Glomerular visceral epithelial cell (primary cell): ENCODE measurements at regions not wholly inside any gene's neighbourhood (a gene's known extent, or its start where the extent isn't known, plus 50 kb on each side); places are given as distances from the start of the nearest gene placed in this dataset.

Experiments
- DNase-seq: peaks from one replicate; pipeline ENCODE4 v3.0.0-alpha.2; 2016; ENCODE audit errors: extremely low spot score

GRCh38 chrX:122739770-122740169, 444.3 kb upstream of the GRIA3 start:
- DNase-seq = no peak

DNA sequence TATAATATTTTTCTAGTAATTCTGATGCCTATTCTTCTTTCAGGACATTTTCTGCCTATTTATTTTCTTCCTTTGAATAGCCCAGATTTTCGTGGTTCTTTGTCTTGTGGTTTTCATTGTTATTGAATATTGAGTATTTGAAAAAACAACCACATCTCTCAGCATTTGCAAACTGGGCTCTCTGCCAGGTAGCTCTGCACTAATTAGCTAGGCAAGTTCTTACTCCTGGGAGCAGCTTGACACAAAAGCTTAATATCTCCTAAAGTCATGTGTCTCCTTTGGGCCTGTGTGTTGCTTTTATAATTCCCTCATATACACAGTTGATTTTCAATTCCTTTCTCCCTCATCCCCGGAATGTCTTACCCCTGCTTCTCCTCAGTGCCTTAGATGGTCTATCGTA, 413.5 kb upstream of the GRIA3 start:
- DNase-seq = no peak

DNA sequence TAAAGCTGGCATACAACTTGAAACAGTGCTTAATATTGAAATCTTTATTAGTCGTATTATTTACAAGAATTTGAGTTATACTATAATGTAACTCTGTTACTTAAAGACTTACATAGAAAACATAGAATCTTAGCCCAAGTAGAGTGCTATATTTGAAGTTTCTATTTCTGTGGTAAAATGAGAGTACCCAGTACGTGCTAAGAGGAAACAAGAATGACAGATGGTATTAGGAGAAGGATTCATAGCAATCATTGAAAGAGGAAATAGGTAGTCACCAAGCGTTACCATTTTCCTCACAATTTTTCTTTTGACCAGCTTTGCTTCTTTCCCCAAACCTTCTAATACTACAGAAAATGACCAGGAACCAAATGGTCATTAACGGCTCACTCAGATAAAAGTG, 412.1 kb upstream of the GRIA3 start:
- no peak for DNase-seq

DNA sequence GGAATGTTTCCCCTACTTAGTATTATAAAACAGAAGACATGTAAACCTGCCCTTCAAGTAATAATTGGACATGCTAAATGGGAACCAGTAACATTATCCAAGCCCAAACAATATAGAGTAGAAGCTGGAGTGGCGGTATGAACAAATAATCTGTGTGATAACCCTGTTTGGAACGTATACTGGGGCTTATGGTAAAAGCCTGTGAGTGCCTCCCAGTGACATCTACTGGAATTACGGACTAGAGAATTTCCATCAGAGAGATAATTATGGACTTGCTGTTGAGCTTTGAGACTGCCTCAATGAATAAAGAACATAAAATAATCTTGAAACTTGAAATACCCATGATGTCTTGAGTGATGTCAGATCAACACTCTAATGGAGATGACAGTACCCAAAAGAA, 406.3 kb upstream of the GRIA3 start:
- no peak for DNase-seq

- no peak for DNase-seq
Observed at GRCh38 chrX:122783918-122784317, 400.2 kb upstream of the GRIA3 start.

DNA sequence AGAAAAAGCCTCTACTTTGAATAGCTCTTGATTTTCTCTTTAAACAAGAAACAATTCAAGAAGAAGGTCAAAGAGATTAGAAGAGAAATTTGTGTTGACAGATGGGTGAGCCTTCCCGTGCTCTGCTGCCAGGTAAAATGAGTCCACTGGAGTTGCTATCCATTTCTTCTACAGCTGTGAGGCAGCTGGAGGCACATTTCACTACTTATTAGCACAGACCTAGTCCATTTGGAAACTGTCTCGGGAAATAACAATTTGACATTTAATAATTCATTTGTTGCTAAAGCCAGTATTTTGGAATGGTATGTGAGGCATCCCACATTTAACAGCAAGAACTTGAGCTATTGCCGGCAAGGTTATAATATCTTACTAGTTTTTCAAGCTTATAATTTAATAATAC, 396.8 kb upstream of the GRIA3 start:
- no peak for DNase-seq

- no peak for DNase-seq
Observed at GRCh38 chrX:122788216-122788615, 395.9 kb upstream of the GRIA3 start.

GRCh38 chrX:122790376-122791095, 393.5 kb upstream of the GRIA3 start:
- no peak for DNase-seq

GRCh38 chrX:122813876-122814275, 370.2 kb upstream of the GRIA3 start:
- DNase-seq = no peak

- no peak for DNase-seq
Observed at GRCh38 chrX:122816288-122816687, 367.8 kb upstream of the GRIA3 start.

DNA sequence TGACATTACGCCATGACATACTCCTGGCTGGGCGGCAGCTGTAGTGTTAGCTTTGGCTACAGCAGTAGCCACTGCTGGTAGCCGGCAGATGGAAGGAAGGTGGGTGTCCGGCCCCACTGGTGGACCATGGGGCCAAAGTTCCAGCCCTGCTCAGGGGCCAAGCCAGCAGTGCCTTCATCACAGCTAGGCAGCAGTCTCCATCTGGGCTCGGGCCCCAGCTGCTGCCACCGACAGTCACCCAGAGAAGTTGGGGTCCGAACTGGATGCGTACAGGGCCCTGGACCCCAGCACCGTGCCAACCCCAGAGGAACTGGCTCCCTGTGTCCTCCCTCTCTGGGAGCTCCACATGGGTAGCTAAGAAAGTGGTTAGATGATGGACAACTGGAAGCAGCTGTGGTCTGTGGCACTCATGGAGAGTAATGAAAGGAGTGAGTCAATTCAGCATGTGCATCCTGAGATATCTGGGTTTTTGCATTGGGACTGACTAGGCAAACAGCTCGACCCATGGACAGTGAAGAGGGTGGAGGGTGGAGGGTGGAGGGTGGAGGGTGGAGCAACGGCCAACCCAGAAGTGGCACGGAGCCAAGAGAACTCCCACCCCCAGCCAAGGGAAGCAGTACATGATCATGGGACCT, 366.6 kb upstream of the GRIA3 start:
- no peak for DNase-seq

- DNase-seq = no peak
Observed at GRCh38 chrX:122818068-122818467, 366.0 kb upstream of the GRIA3 start.

DNA sequence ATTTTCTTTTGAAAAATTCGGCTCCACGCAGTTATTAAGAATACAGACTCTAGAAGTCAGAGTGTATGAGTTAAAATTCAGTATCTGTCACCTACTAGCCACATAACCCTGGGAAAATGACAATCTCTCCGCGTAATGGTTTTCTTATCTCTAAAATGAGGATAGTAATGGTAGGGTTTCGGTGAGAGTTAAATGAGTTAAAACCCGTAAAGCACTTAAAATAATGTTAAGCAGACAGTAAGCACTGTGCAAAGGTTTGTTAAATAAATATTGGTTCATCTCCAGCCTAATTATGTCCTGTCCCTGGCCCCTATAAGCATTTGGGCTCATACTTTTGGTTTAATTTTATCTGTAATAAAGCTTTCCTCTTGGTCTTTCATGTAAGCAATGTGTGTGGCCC, 350.8 kb upstream of the GRIA3 start:
- DNase-seq = no peak

GRCh38 chrX:122835886-122836285, 348.2 kb upstream of the GRIA3 start:
- DNase-seq = no peak

DNA sequence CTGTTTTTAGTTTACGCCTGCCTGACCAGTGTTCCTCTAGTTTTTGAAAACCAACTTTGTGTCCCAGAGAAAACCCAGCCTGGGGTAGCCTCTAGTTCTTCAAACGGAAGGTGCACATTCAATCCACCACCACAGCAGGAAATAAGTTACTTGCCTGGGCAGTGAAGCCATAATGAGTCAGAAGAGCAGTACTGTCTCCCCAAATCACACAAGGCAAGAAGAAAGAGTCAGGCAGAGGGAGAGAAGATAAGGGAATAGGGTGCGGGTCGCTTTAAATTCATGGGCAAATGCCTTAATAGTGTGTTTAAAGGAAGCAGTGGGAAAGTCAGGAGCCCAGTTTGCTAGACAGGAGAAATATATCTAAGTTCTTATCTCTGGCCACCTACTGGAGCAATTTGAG, 333.8 kb upstream of the GRIA3 start:
- no peak for DNase-seq

GRCh38 chrX:122856205-122856604, 327.9 kb upstream of the GRIA3 start:
- DNase-seq = no peak

DNA sequence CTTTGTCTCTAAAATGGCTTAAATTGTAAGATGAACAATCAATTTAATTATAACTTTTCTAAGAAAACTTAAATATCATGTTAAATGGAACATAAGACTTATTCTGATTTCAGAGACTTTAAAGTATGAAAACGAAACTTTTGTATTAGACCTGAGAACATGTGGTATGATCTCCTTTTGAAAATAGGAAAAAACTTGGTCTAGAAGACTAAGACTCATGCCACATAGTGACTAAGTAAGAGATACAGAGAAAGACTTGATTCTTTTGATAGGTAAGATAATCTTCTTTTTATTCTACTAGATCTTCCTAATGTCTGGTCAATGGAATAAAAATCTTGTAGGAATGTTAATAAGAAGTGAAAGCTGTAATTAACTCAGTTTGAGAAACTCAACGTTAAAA, 326.3 kb upstream of the GRIA3 start:
- no peak for DNase-seq

DNA sequence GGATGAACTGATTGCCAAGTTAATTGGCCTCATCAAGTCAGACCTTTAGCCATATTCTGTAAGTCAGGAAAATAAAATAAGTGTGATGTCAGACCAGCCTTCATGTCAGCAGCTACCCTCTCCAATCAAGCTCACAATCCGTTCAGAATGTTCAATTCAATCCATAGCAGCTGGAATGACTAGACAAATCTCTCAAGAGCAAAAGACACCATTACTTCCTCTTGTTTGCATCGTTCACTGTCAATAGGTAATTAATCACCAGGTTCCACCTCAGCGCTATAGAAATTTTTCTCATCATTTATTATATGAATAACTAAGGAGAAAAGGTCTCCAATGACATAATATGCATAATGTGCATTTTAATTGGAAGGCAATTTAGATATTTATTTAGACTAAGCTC, 321.0 kb upstream of the GRIA3 start:
- DNase-seq = no peak

DNA sequence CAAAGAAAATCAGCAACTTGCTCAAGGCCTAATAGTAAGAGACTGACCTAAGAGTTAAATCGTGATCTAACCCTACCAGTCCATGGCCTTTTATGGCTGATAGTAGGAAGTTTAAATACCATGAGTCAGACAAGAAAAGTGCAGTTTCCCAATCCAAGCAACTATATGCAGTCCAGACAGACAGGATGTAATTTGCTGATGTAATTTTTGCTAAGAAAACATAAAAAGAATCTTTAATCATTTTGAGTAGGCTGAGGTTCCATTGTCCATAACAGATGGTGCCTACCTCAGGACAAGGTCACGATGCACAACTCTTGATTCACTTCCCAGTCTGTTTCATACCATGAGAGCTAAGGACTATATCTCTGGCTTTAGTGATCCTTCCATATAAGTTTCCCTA, 317.5 kb upstream of the GRIA3 start:
- DNase-seq = peak; percentile 46

DNA sequence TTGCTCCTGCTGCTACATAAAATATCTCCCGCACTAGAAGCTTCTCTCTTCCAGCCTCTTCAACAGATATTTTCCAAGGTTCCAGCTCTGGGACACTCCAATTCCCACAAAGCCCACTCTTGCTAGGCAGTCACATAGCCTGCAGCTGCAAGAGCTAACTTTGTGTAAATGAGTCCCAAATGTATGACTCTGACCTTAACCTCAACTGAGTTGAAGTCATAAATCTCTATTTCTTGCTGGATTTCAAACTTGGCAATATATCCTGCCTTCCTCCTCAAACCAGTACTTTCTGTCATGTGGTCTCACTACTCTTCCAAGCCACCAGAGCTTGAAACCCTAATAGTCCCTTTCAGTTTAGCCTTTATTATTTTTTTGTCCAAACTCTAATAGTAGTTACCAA, 315.4 kb upstream of the GRIA3 start:
- DNase-seq = peak; percentile 20

GRCh38 chrX:122869171-122869570, 314.9 kb upstream of the GRIA3 start:
- peak; percentile 21 for DNase-seq

DNA sequence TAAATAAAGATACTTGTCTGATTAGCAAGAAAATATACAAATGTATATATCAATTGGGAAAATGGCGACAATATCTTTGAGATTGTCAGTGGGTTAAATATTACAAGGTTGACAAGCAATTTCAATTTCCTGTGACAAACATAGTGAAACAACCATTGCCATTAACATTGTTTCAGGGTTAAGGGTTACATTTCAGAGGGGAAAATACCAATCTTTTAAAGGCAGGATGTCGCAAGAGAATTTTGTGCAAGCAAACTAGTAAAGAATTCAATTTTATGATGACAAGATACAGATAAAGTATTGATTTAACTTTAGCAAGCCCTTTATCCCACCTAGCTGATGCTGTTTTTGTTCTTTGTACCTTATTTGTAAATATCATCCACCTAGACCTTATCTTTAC, 305.8 kb upstream of the GRIA3 start:
- no peak for DNase-seq

DNA sequence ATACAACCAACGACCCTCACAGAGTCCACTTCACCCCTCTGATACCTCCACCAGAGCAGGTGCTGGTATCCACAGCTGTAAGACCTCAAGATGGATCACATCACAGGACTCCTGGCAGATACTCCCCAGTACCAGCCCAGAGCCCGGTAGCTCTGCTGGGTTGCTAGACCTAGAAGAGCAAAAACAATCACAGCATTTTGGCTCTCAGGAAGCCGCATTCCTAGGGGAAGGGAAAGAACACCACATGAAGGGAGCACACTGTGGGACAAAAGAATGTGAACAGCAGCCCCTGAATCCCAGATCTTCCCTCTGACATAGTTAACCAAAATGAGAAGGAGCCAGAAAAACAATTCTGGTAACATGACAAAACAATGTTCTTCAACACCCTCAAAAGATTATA, 303.1 kb upstream of the GRIA3 start:
- no peak for DNase-seq

DNA sequence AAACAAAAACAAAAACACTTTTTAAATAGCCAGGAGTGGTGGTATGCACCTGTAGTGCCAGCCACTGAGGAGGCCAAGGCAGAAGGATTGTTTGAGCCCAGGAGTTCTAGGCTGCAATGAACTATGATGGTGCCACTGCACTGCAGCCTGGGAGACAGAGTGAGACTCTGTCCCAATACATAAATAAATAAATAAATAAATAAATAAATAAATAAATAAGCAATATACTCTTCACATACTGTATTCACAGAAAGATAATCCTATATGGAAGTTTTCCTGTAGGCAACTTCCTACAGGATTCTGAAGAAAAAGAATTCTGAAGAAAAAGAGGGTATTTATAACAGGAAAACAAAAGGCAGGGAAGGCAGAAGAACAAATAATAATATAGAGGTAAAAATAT, 293.3 kb upstream of the GRIA3 start:
- DNase-seq = no peak
